GM12878 (cell line): ENCODE measurements at regions not wholly inside any gene's neighbourhood (a gene's known extent, or its start where the extent isn't known, plus 50 kb on each side); places are given as distances from the start of the nearest gene placed in this dataset.

Source experiments
- ATAC-seq: fragments of 200-7000 bp; cut with Tn5 transposase; 3 replicates; pipeline ENCODE4 v1.9.1; 2020; ENCODE audit warnings: mild to moderate bottlenecking, moderate library complexity
- BruUV-seq: library from RNA; stranded (reverse); fragments of 400-500 nt; replicated peaks from 2 replicates; lab custom pipeline; 2021; lab: Mats Ljungman, UMichigan
- CTCF ChIA-PET: fragments of 300-600 bp; sonication (Branson Sonifier 250); formaldehyde crosslinking; extraction: SDS; loops from one replicate; lab custom pipeline; 2021; ENCODE audit warnings: inconsistent platforms; lab: Yijun Ruan, JAX
- POLR2A ChIA-PET: fragments of 350-600 bp; formaldehyde crosslinking; extraction: SDS; loops from one replicate; lab custom pipeline; 2021; ENCODE audit warnings: inconsistent platforms; lab: Charles Lee
- RAD21 ChIA-PET: fragments of 300-600 bp; sonication (Branson Sonifier 250); formaldehyde crosslinking; loops from one replicate; lab custom pipeline; 2023; ENCODE audit warnings: antibody characterized with exemption; ENCODE audit not compliant: unreplicated experiment; lab: Charles Lee
- SMC1A ChIA-PET: fragments of 300-600 bp; sonication (Branson Sonifier 250); formaldehyde crosslinking; loops from one replicate; lab custom pipeline; 2023; ENCODE audit not compliant: unreplicated experiment, uncharacterized antibody; lab: Charles Lee
- DNase-seq: peaks from one replicate; pipeline ENCODE4 v3.0.0-alpha.2; 2011; ENCODE audit warnings: low read depth, low spot score
- FAIRE-seq: peaks from 3 replicates; lab custom pipeline; 2011; peaks lifted over from hg19 to GRCh38; lab: Jason Lieb, UNC
- H2AFZ ChIP-seq: 2 replicates; pipeline ENCODE4 v1.6.0; 2011; ENCODE audit warnings: low read depth, low read length, control low read depth; ENCODE audit not compliant: control insufficient read depth
- H3K27ac ChIP-seq: 2 replicates; pipeline ENCODE4 v1.5.1; 2011; ENCODE audit warnings: control low read depth; ENCODE audit not compliant: control insufficient read depth, insufficient read depth
- H3K27me3 ChIP-seq, 2 experiments: replicated peaks in 1 of 2; 2 replicates each; pipeline versions ENCODE4 v1.6.0 to v1.6.1; 2011; ENCODE audit warnings: low read length in 1 of 2; ENCODE audit not compliant: control insufficient read depth in 2 of 2, insufficient read depth in 2 of 2
- H3K36me3 ChIP-seq, 2 experiments: 2 replicates each; pipeline ENCODE4 v1.5.1; 2011; ENCODE audit warnings: low read length in 1 of 2; ENCODE audit not compliant: control insufficient read depth in 2 of 2, insufficient read depth in 2 of 2
- H3K4me1 ChIP-seq: 2 replicates; pipeline ENCODE4 v1.6.1; 2011; ENCODE audit warnings: mild to moderate bottlenecking, low read length, moderate library complexity, mixed read lengths; ENCODE audit not compliant: control insufficient read depth, insufficient read depth
- H3K4me2 ChIP-seq: 2 replicates; pipeline ENCODE4 v1.6.0; 2011; ENCODE audit warnings: control low read depth; ENCODE audit not compliant: control insufficient read depth, insufficient read depth
- H3K4me3 ChIP-seq: fragments of 200-600 bp; sonication (generic); 2 replicates; pipeline ENCODE4 v1.5.1; 2016
- H3K79me2 ChIP-seq: 2 replicates; pipeline ENCODE4 v1.6.0; 2011; ENCODE audit warnings: low read length; ENCODE audit not compliant: control insufficient read depth, insufficient read depth
- H3K9ac ChIP-seq: 2 replicates; pipeline ENCODE4 v1.8.0; 2011; ENCODE audit warnings: low read length, control low read depth, mixed read lengths; ENCODE audit not compliant: control insufficient read depth, insufficient read depth
- H3K9me3 ChIP-seq: replicated peaks from 3 replicates; pipeline ENCODE4 v1.5.1; 2011; ENCODE audit warnings: mild to moderate bottlenecking, low read length; ENCODE audit not compliant: control insufficient read depth, insufficient read depth
- H4K20me1 ChIP-seq: 2 replicates; pipeline ENCODE4 v1.6.0; 2011; ENCODE audit not compliant: control insufficient read depth, insufficient read depth
- ATF7 ChIP-seq: fragments of 450-650 bp; IDR thresholded peaks from 2 replicates; pipeline ENCODE4 v1.6.1; 2016; ENCODE audit warnings: low read depth, mild to moderate bottlenecking
- BHLHE40 ChIP-seq, 2 experiments: fragments of 450-650 bp in 1 of 2; IDR thresholded peaks; 2 replicates each; pipeline ENCODE4 v1.6.1; 2011 to 2017; ENCODE audit warnings: low read depth in 2 of 2, borderline replicate concordance in 1 of 2, improper control_type of control experiment in 1 of 2, low read length in 1 of 2, mild to moderate bottlenecking in 1 of 2
- CBX3 ChIP-seq: fragments of 200-600 bp; sonication (generic); IDR thresholded peaks from 2 replicates; pipeline ENCODE4 v1.6.1; 2016; ENCODE audit warnings: low read depth, borderline replicate concordance
- DPF2 ChIP-seq: fragments of 450-650 bp; IDR thresholded peaks from 2 replicates; pipeline ENCODE4 v1.6.1; 2017; ENCODE audit warnings: mild to moderate bottlenecking
- EED ChIP-seq: sonication (generic); IDR thresholded peaks from 2 replicates; pipeline ENCODE4 v1.6.1; 2016; ENCODE audit warnings: antibody characterized with exemption, low read depth
- ELK1 ChIP-seq: IDR thresholded peaks from 2 replicates; pipeline ENCODE4 v1.6.1; 2012; ENCODE audit warnings: low read depth, low read length, improper control_type of control experiment
- FOXM1 ChIP-seq: IDR thresholded peaks from 2 replicates; pipeline ENCODE4 v1.6.1; 2012; ENCODE audit warnings: low read depth, mild to moderate bottlenecking, inconsistent platforms, low read length, moderate library complexity
- GATAD2B ChIP-seq: fragments of 450-650 bp; conservative IDR thresholded peaks from 2 replicates; pipeline ENCODE4 v1.6.1; 2017; ENCODE audit warnings: low read depth, mild to moderate bottlenecking, moderate library complexity
- JUNB ChIP-seq: IDR thresholded peaks from 2 replicates; pipeline ENCODE4 v1.6.1; 2016; ENCODE audit warnings: antibody characterized with exemption, mild to moderate bottlenecking
- MTA2 ChIP-seq: fragments of 450-650 bp; IDR thresholded peaks from 2 replicates; pipeline ENCODE4 v1.6.1; 2016; ENCODE audit warnings: low read depth, mild to moderate bottlenecking, moderate library complexity
- MTA3 ChIP-seq: IDR thresholded peaks from 2 replicates; pipeline ENCODE4 v1.6.1; 2012; ENCODE audit warnings: low read length, inconsistent platforms, borderline replicate concordance
- MYC ChIP-seq: IDR thresholded peaks from 2 replicates; pipeline ENCODE4 v1.6.1; 2011; ENCODE audit warnings: mild to moderate bottlenecking, low read length, moderate library complexity, inconsistent platforms; ENCODE audit not compliant: insufficient read depth, insufficient replicate concordance, insufficient read length, severe bottlenecking
- NFXL1 ChIP-seq: fragments of 450-650 bp; IDR thresholded peaks from 2 replicates; pipeline ENCODE4 v1.6.1; 2017; ENCODE audit warnings: antibody characterized with exemption, mild to moderate bottlenecking, borderline replicate concordance
- RELB ChIP-seq: fragments of 450-650 bp; IDR thresholded peaks from 2 replicates; pipeline ENCODE4 v1.6.1; 2017; ENCODE audit warnings: low read depth, mild to moderate bottlenecking, moderate library complexity
- WRNIP1 ChIP-seq: IDR thresholded peaks from 2 replicates; pipeline ENCODE4 v1.6.1; 2011; ENCODE audit warnings: low read depth, low read length, improper control_type of control experiment, borderline replicate concordance
- ZNF384 ChIP-seq: IDR thresholded peaks from 2 replicates; pipeline ENCODE4 v1.6.1; 2012; ENCODE audit warnings: low read depth, mild to moderate bottlenecking, low read length, improper control_type of control experiment, borderline replicate concordance
- ZNF592 ChIP-seq: fragments of 450-650 bp; IDR thresholded peaks from 2 replicates; pipeline ENCODE4 v1.6.1; 2017; ENCODE audit warnings: mild to moderate bottlenecking, moderate library complexity
- in situ Hi-C: fragments of 300-500 bp; cut with MboI; formaldehyde crosslinking; loops from 9 replicates; pipeline ENCODE4 v1.14.3; 2018; ENCODE audit warnings: mixed read lengths
- intact Hi-C: fragments of 100-400 bp; cut with micrococcal nuclease; formaldehyde crosslinking; loops from one replicate; pipeline ENCODE4 v1.14.2; 2022; ENCODE audit not compliant: unreplicated experiment

GRCh38 chr12:24044941-24045703 is 95.7 kb upstream of the SOX5 start (continued):
- TF ChIP-seq RELB (no peak), FOXM1 (no peak), GATAD2B (no peak), MYC (no peak)

GRCh38 chr12:24042651-24043050 is 93.2 kb upstream of the SOX5 start:
- ChIA-PET RAD21 (no interaction called here), CTCF (no interaction called here), SMC1A (no interaction called here), POLR2A (no interaction called here)
- ATAC-seq = no peak
- H3K9me3 ChIP-seq = no peaks in the 10 kb centered on the region
- H3K9ac ChIP-seq = no peak overlapping the region
- intact Hi-C loops = no loop called here
- no peak overlapping the region for H2AFZ ChIP-seq
- H3K4me2 ChIP-seq = no peak overlapping the region
- no TSS peak for BruUV-seq
- no peaks in the 10 kb centered on the region for H3K36me3 ChIP-seq
- DNase-seq = no peak
- no peaks in the 10 kb centered on the region for H3K27me3 ChIP-seq
- H3K4me1 ChIP-seq = no peaks in the 10 kb centered on the region
- no peak overlapping the region for H3K4me3 ChIP-seq
- in situ Hi-C loops = no loop called here
- H4K20me1 ChIP-seq = no peaks in the 10 kb centered on the region
- no peaks in the 10 kb centered on the region for H3K79me2 ChIP-seq
- H3K27ac ChIP-seq = no peak overlapping the region
- no peak for FAIRE-seq
- TF ChIP-seq ATF7 (no peak), NFXL1 (no peak), ELK1 (no peak), CBX3 (no peak), MTA3 (no peak), ZNF592 (no peak), ZNF384 (no peak), MTA2 (no peak), DPF2 (no peak), BHLHE40 (IDR thresholded peaks at IDR 0.05; ENCODE audit: borderline replicate concordance in 1 of 2, low read depth in 2 of 2, low read length in 1 of 2) (no peak), WRNIP1 (no peak), JUNB (no peak), EED (no peak)
